ENCODE measurements at regions not wholly inside any gene's neighbourhood (a gene's known extent, or its start where the extent isn't known, plus 50 kb on each side); places are given as distances from the start of the nearest gene placed in this dataset.

GRCh38 chr9:88750832-88751360, 215.9 kb downstream of the NXNL2 start:
- no peak overlapping the region for H3K4me2 ChIP-seq
- no peaks in the 10 kb centered on the region for H3K36me3 ChIP-seq (replicated peaks in 1 of 2; ENCODE audit: control insufficient read depth in 1 of 2, insufficient read depth in 2 of 2, low read length in 1 of 2)
- H3K4me3 ChIP-seq (ENCODE audit: low read depth in 2 of 2, low read length in 1 of 2), result no peak overlapping the region
- no peaks in the 10 kb centered on the region for H4K20me1 ChIP-seq (ENCODE audit: insufficient read depth)
- H3K79me2 ChIP-seq (ENCODE audit: insufficient read depth), result no peaks in the 10 kb centered on the region
- CTCF ChIA-PET, result no interaction called here
- peaks cover 3% of the 10 kb centered on the region for H3F3A ChIP-seq (replicated peaks; ENCODE audit: insufficient read depth)
- H3K27ac ChIP-seq (ENCODE audit: low read depth in 2 of 2, low read length in 1 of 2), result no peak overlapping the region
- H3K4me1 ChIP-seq (ENCODE audit: control insufficient read depth in 1 of 2, insufficient read depth in 2 of 2, low read depth in 1 of 2, low read length in 1 of 2), result peaks cover 31 to 50% of the 10 kb centered on the region in 2 experiments
- no peak for DNase-seq
- H3K27me3 ChIP-seq (ENCODE audit: insufficient read depth), result no peaks in the 10 kb centered on the region
- POLR2A ChIA-PET, result no interaction called here
- 65% methylated on average over 3 of the region's 3 CpGs for WGBS (ENCODE audit: low lambda C conversion rate)
- no peak for TF ChIP-seq RAD21 (IDR thresholded peaks at IDR 0.05; ENCODE audit: low read length)
- TF ChIP-seq, protein P1, sequence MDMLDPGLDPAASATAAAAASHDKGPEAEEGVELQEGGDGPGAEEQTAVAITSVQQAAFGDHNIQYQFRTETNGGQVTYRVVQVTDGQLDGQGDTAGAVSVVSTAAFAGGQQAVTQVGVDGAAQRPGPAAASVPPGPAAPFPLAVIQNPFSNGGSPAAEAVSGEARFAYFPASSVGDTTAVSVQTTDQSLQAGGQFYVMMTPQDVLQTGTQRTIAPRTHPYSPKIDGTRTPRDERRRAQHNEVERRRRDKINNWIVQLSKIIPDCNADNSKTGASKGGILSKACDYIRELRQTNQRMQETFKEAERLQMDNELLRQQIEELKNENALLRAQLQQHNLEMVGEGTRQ (IDR thresholded peaks at IDR 0.05; ENCODE audit: borderline replicate concordance, low read depth, low read length), result no peak
- TF ChIP-seq EZH2phosphoT487 (IDR thresholded peaks at IDR 0.05; ENCODE audit: borderline replicate concordance, low read depth), result no peak
- no peaks in the 10 kb centered on the region for H3K9me3 ChIP-seq
- no peak overlapping the region for H3K9ac ChIP-seq
- H2AFZ ChIP-seq (ENCODE audit: low read depth), result no peak overlapping the region
- no peaks in the 10 kb centered on the region for H3K9me2 ChIP-seq

DNA sequence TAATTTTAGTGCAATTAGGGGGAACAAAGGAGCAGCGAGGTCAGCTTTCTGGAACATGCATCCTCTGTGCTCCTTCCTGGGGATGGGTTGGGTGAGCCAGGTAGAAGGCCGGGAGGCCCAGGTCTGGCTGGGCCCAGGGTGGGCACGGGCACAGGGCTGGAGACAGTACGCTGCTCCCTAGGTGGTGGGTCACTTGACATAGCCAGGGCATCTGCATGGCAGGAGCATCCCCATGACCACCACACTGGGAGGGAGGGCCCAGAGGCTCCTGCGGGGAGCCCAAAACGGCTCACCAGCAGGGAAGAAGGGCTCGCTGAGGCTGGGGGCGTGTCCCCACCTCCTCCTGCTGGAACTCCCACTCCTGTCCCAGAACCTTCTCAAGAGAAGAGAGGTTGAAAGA, 216.8 kb downstream of the NXNL2 start:
- Histone ChIP-seq H3K9ac (no peak overlapping the region), H2AFZ (ENCODE audit: low read depth) (no peak overlapping the region), H3K27me3 (ENCODE audit: insufficient read depth) (no peaks in the 10 kb centered on the region), H3K27ac (ENCODE audit: low read depth in 2 of 2, low read length in 1 of 2) (no peak overlapping the region), H3K36me3 (replicated peaks in 1 of 2; ENCODE audit: control insufficient read depth in 1 of 2, insufficient read depth in 2 of 2, low read length in 1 of 2) (no peaks in the 10 kb centered on the region), H3K9me2 (no peaks in the 10 kb centered on the region), H3K4me2 (no peak overlapping the region), H3F3A (replicated peaks; ENCODE audit: insufficient read depth) (peaks cover 7% of the 10 kb centered on the region), H3K9me3 (no peaks in the 10 kb centered on the region), H3K4me1 (ENCODE audit: control insufficient read depth in 1 of 2, insufficient read depth in 2 of 2, low read depth in 1 of 2, low read length in 1 of 2) (peaks cover 24 to 41% of the 10 kb centered on the region in 2 experiments), H3K79me2 (ENCODE audit: insufficient read depth) (no peaks in the 10 kb centered on the region), H3K4me3 (ENCODE audit: low read depth in 2 of 2, low read length in 1 of 2) (no peak overlapping the region), H4K20me1 (ENCODE audit: insufficient read depth) (no peaks in the 10 kb centered on the region)
- 88% methylated on average over 6 of the region's 8 CpGs for WGBS (ENCODE audit: low lambda C conversion rate)
- CTCF ChIA-PET, result no interaction called here
- no peak for DNase-seq
- POLR2A ChIA-PET, result no interaction called here
- no peak for TF ChIP-seq EZH2phosphoT487 (IDR thresholded peaks at IDR 0.05; ENCODE audit: borderline replicate concordance, low read depth)
- no peak for TF ChIP-seq NRF1 (IDR thresholded peaks at IDR 0.05; ENCODE audit: low read depth, low read length)
- no peak for TF ChIP-seq MEF2A (IDR thresholded peaks at IDR 0.05; ENCODE audit: borderline replicate concordance, low read depth)
- TF ChIP-seq POLR2AphosphoS5 (IDR thresholded peaks at IDR 0.05; ENCODE audit: low read depth, low read length), result no peak
- TF ChIP-seq GABPA (IDR thresholded peaks at IDR 0.05; ENCODE audit: low read depth), result no peak

GRCh38 chr9:88753691-88754367, 218.9 kb downstream of the NXNL2 start:
- Histone ChIP-seq H3F3A (replicated peaks; ENCODE audit: insufficient read depth) (peaks cover 10% of the 10 kb centered on the region), H3K4me1 (ENCODE audit: control insufficient read depth in 1 of 2, insufficient read depth in 2 of 2, low read depth in 1 of 2, low read length in 1 of 2) (peaks cover 5 to 44% of the 10 kb centered on the region in 2 experiments; a peak in 3 of 4 replicates), H3K9me2 (no peaks in the 10 kb centered on the region), H2AFZ (ENCODE audit: low read depth) (no peak overlapping the region), H3K9me3 (no peaks in the 10 kb centered on the region), H3K9ac (no peak overlapping the region), H3K4me2 (no peak overlapping the region), H3K27me3 (ENCODE audit: insufficient read depth) (no peaks in the 10 kb centered on the region), H3K36me3 (replicated peaks in 1 of 2; ENCODE audit: control insufficient read depth in 1 of 2, insufficient read depth in 2 of 2, low read length in 1 of 2) (no peaks in the 10 kb centered on the region), H3K79me2 (ENCODE audit: insufficient read depth) (no peaks in the 10 kb centered on the region), H4K20me1 (ENCODE audit: insufficient read depth) (no peaks in the 10 kb centered on the region), H3K4me3 (ENCODE audit: low read depth in 2 of 2, low read length in 1 of 2) (no peak overlapping the region), H3K27ac (ENCODE audit: low read depth in 2 of 2, low read length in 1 of 2) (peak overlapping the region in 1 of 2 experiments; percentile 98; a peak in 2 of 4 replicates)
- ChIA-PET POLR2A (no interaction called here), CTCF (interaction anchor here (1.0 to 2.4 kb wide), 4 partner anchors 10 to 247 kb away, joined by 3 to 10 read pairs (median 6); no protein-coding TSS in a partner anchor)
- TF ChIP-seq RCOR1 (IDR thresholded peaks at IDR 0.05; ENCODE audit: low read length), result peak; percentile 97
- TF ChIP-seq FOXJ3 (CRISPR knock-in tag; IDR thresholded peaks at IDR 0.05), result peak; percentile 94
- TF ChIP-seq RAD21 (IDR thresholded peaks at IDR 0.05; ENCODE audit: low read length), result peak; percentile 32
- peak; percentile 35; the same call in 1 of the 2 replicates for TF ChIP-seq MXI1 (IDR thresholded peaks at IDR 0.05; ENCODE audit: low read depth, low read length)
- no peak for TF ChIP-seq EZH2phosphoT487 (IDR thresholded peaks at IDR 0.05; ENCODE audit: borderline replicate concordance, low read depth)
- peak in 1 of 2 experiments; percentile 95; a peak in 2 of 4 replicates for TF ChIP-seq EP300 (IDR thresholded peaks at IDR 0.05; ENCODE audit: borderline replicate concordance in 1 of 2, low read depth in 1 of 2, low read length in 1 of 2)
- TF ChIP-seq CHD2 (IDR thresholded peaks at IDR 0.05; ENCODE audit: low read length, partially characterized antibody), result peak; percentile 78
- peak; percentile 58; the same call in 1 of the 2 replicates for TF ChIP-seq GATA2 (CRISPR knock-in tag; IDR thresholded peaks at IDR 0.05)
- TF ChIP-seq SMC3 (IDR thresholded peaks at IDR 0.05; ENCODE audit: low read depth, low read length), result no peak
- TF ChIP-seq TCF12 (IDR thresholded peaks at IDR 0.05), result peak; percentile 62
- DNase-seq, result peak; percentile 82
- 60% methylated on average over 7 of the region's 7 CpGs for WGBS (ENCODE audit: low lambda C conversion rate)
